Hematopoietic multipotent progenitor cell treated with erythropoietin and hydrocortisone succinate and interleukin-3 and kit ligand, for 8 days (in vitro differentiated cells): ENCODE measurements at regions not wholly inside any gene's neighbourhood (a gene's known extent, or its start where the extent isn't known, plus 50 kb on each side); places are given as distances from the start of the nearest gene placed in this dataset.
"Not testable (repeated sequence)": the region's sequence is repeated elsewhere in the genome, so short reads cannot be mapped to it uniquely, and the experiment has no call there.

Source experiments
- DNase-seq: peaks from one replicate; pipeline ENCODE4 v3.0.0-alpha.2; 2015

- DNase-seq: no peak
Measured at GRCh38 chr3:76442374-76442915, 597.5 kb upstream of the ROBO2 start.

- no peak for DNase-seq
Measured at GRCh38 chr3:76456322-76456721, 583.6 kb upstream of the ROBO2 start.

GRCh38 chr3:76463501-76463900 is 576.4 kb upstream of the ROBO2 start:
- no peak for DNase-seq

GRCh38 chr3:76470285-76470684 is 569.6 kb upstream of the ROBO2 start:
- no peak for DNase-seq

- no peak for DNase-seq
Measured at GRCh38 chr3:76474632-76475031, 565.3 kb upstream of the ROBO2 start.

GRCh38 chr3:76479161-76479650 is 560.7 kb upstream of the ROBO2 start:
- no peak for DNase-seq

GRCh38 chr3:76482510-76482909 is 557.4 kb upstream of the ROBO2 start:
- DNase-seq: no peak

- DNase-seq: no peak
Measured at GRCh38 chr3:76487446-76487845, 552.5 kb upstream of the ROBO2 start.

- no peak for DNase-seq
Measured at GRCh38 chr3:76490064-76490463, 549.8 kb upstream of the ROBO2 start.

- no peak for DNase-seq
Measured at GRCh38 chr3:76495216-76495615, 544.7 kb upstream of the ROBO2 start.

GRCh38 chr3:76497636-76498035 is 542.3 kb upstream of the ROBO2 start:
- no peak for DNase-seq

GRCh38 chr3:76500746-76501275 is 539.1 kb upstream of the ROBO2 start:
- no peak for DNase-seq

GRCh38 chr3:76501315-76501714 is 538.6 kb upstream of the ROBO2 start:
- DNase-seq: no peak

GRCh38 chr3:76502076-76502475 is 537.8 kb upstream of the ROBO2 start:
- DNase-seq: no peak

- DNase-seq: no peak
Measured at GRCh38 chr3:76505202-76505845, 534.6 kb upstream of the ROBO2 start.

GRCh38 chr3:76509179-76509830 is 530.6 kb upstream of the ROBO2 start:
- DNase-seq: no peak

- no peak for DNase-seq
Measured at GRCh38 chr3:76514836-76515235, 525.1 kb upstream of the ROBO2 start.

GRCh38 chr3:76523337-76523736 is 516.6 kb upstream of the ROBO2 start:
- no peak for DNase-seq

- DNase-seq: no peak
Measured at GRCh38 chr3:76525726-76526125, 514.2 kb upstream of the ROBO2 start.

- DNase-seq: no peak
Measured at GRCh38 chr3:76527773-76528172, 512.1 kb upstream of the ROBO2 start.

GRCh38 chr3:76532158-76532822 is 507.6 kb upstream of the ROBO2 start:
- no peak for DNase-seq

GRCh38 chr3:76533710-76534109 is 506.2 kb upstream of the ROBO2 start:
- not testable (repeated sequence) for DNase-seq

- DNase-seq: not testable (repeated sequence)
Measured at GRCh38 chr3:76537857-76538256, 502.0 kb upstream of the ROBO2 start.

- DNase-seq: no peak
Measured at GRCh38 chr3:76547674-76548073, 492.2 kb upstream of the ROBO2 start.
